Calu3 (cell line): ENCODE measurements at regions not wholly inside any gene's neighbourhood (a gene's known extent, or its start where the extent isn't known, plus 50 kb on each side); places are given as distances from the start of the nearest gene placed in this dataset.

ENCODE experiments used
- BruUV-seq: library from RNA; stranded (reverse); fragments of 400-500 nt; replicated peaks from 2 replicates; lab custom pipeline; 2021; lab: Mats Ljungman, UMichigan
- CTCF ChIA-PET: fragments of 300-600 bp; sonication (Branson Sonifier 250); formaldehyde crosslinking; loops from one replicate; lab custom pipeline; 2022; ENCODE audit warnings: antibody characterized with exemption; lab: Charles Lee
- DNase-seq: peaks from one replicate; pipeline ENCODE4 v3.0.0; 2022
- H3K27ac Mint-ChIP-seq: one replicate; pipeline ENCODE4 v1.8.0; 2022; ENCODE audit warnings: mixed read lengths; ENCODE audit not compliant: unreplicated experiment
- H3K27me3 Mint-ChIP-seq: one replicate; pipeline ENCODE4 v1.8.0; 2022; ENCODE audit warnings: mixed read lengths; ENCODE audit not compliant: unreplicated experiment
- H3K36me3 Mint-ChIP-seq: one replicate; pipeline ENCODE4 v1.8.0; 2022; ENCODE audit warnings: mild to moderate bottlenecking, moderate library complexity, mixed read lengths; ENCODE audit not compliant: insufficient read depth, unreplicated experiment
- H3K4me1 Mint-ChIP-seq: one replicate; pipeline ENCODE4 v1.8.0; 2022; ENCODE audit warnings: mild to moderate bottlenecking, low read depth, mixed read lengths; ENCODE audit not compliant: unreplicated experiment
- H3K4me3 Mint-ChIP-seq: one replicate; pipeline ENCODE4 v1.8.0; 2022; ENCODE audit warnings: mild to moderate bottlenecking, low read depth, moderate library complexity, mixed read lengths; ENCODE audit not compliant: unreplicated experiment
- H3K9me3 Mint-ChIP-seq: one replicate; pipeline ENCODE4 v1.8.0; 2022; ENCODE audit warnings: low read depth, mixed read lengths; ENCODE audit not compliant: unreplicated experiment
- CTCF ChIP-seq: fragments of 200-600 bp; IDR thresholded peaks from one replicate; pipeline ENCODE4 v1.8.0; 2022; ENCODE audit warnings: antibody characterized with exemption; ENCODE audit not compliant: unreplicated experiment
- intact Hi-C: fragments of 100-400 bp; cut with micrococcal nuclease; formaldehyde crosslinking; loops from one replicate; pipeline ENCODE4 v1.10.0; 2022; ENCODE audit not compliant: unreplicated experiment

GRCh38 chr9:129400971-129401622 is 219.8 kb downstream of the C9orf50 start:
- H3K9me3 Mint-ChIP-seq = no peaks in the 10 kb centered on the region
- no peak overlapping the region for H3K4me3 Mint-ChIP-seq
- DNase-seq = no peak
- CTCF ChIA-PET = no interaction called here
- H3K27ac Mint-ChIP-seq = no peak overlapping the region
- no TSS peak for BruUV-seq
- H3K36me3 Mint-ChIP-seq = no peaks in the 10 kb centered on the region
- intact Hi-C loops = no loop called here
- no peaks in the 10 kb centered on the region for H3K27me3 Mint-ChIP-seq
- TF ChIP-seq CTCF = no peak
- peaks cover 3% of the 10 kb centered on the region for H3K4me1 Mint-ChIP-seq

- H3K27ac Mint-ChIP-seq = no peak overlapping the region
These were observed 220.6 kb downstream of the C9orf50 start for GRCh38 chr9:129400001-129400970.

GRCh38 chr9:129399634-129399990 is 221.3 kb downstream of the C9orf50 start:
- Mint-ChIP-seq H3K4me1 (no peaks in the 10 kb centered on the region), H3K4me3 (no peak overlapping the region), H3K9me3 (no peaks in the 10 kb centered on the region), H3K27me3 (no peaks in the 10 kb centered on the region), H3K36me3 (no peaks in the 10 kb centered on the region), H3K27ac (no peak overlapping the region)
- DNase-seq = no peak
- intact Hi-C loops = no loop called here
- BruUV-seq = no TSS peak
- no peak for TF ChIP-seq CTCF
- CTCF ChIA-PET = no interaction called here

More at GRCh38 chr9:129400001-129400970, 220.6 kb downstream of the C9orf50 start:
- Mint-ChIP-seq H3K9me3 (no peaks in the 10 kb centered on the region), H3K27me3 (no peaks in the 10 kb centered on the region), H3K4me3 (no peak overlapping the region), H3K36me3 (no peaks in the 10 kb centered on the region), H3K4me1 (no peaks in the 10 kb centered on the region)
- CTCF ChIA-PET = no interaction called here
- TF ChIP-seq CTCF = no peak
- DNase-seq = no peak
- intact Hi-C loops = no loop called here
- no TSS peak for BruUV-seq

- Mint-ChIP-seq H3K9me3 (no peaks in the 10 kb centered on the region), H3K4me3 (no peak overlapping the region), H3K27ac (no peak overlapping the region), H3K27me3 (no peaks in the 10 kb centered on the region), H3K36me3 (no peaks in the 10 kb centered on the region), H3K4me1 (no peaks in the 10 kb centered on the region)
- CTCF ChIA-PET = no interaction called here
- intact Hi-C loops = no loop called here
- TF ChIP-seq CTCF = no peak
- BruUV-seq = no TSS peak
- no peak for DNase-seq
These were observed 221.0 kb upstream of the IER5L start for GRCh38 chr9:129398961-129399633.
